ENCODE measurements at regions not wholly inside any gene's neighbourhood (a gene's known extent, or its start where the extent isn't known, plus 50 kb on each side); places are given as distances from the start of the nearest gene placed in this dataset.

- TF ChIP-seq ATF3 (IDR thresholded peaks at IDR 0.05): no peak
- no peak for TF ChIP-seq FOSL1 (IDR thresholded peaks at IDR 0.05; ENCODE audit: low read depth)
- no peak for TF ChIP-seq SRF (IDR thresholded peaks at IDR 0.05; ENCODE audit: low read depth)
- no peak for TF ChIP-seq POLR2AphosphoS5 (IDR thresholded peaks at IDR 0.05; ENCODE audit: low read depth, low read length)
- no peaks in the 10 kb centered on the region for H3K27me3 ChIP-seq (ENCODE audit: insufficient read depth, low read length)
- ATAC-seq (no peak), DNase-seq (ENCODE audit: low read depth, low spot score) (no peak)
- no peaks in the 10 kb centered on the region for H3K9me3 ChIP-seq (ENCODE audit: control insufficient read depth in 1 of 2, insufficient read depth in 1 of 2, low read depth in 1 of 2, low read length in 2 of 2)
- RAD21 ChIA-PET (ENCODE audit: low non-redundant PET in 1 of 2, low total read pairs in 2 of 2, uncharacterized antibody in 2 of 2, unreplicated experiment in 2 of 2): interaction anchor here (0.8 to 1.1 kb wide), 2 partner anchors 245 kb away, joined by 3 read pairs; no protein-coding TSS in a partner anchor
- no peaks in the 10 kb centered on the region for H3K79me2 ChIP-seq (ENCODE audit: insufficient read depth, low read length)
- H3K9me2 ChIP-seq (ENCODE audit: insufficient read depth): no peaks in the 10 kb centered on the region
- peaks cover 2 to 23% of the 10 kb centered on the region in 2 experiments; a peak in 2 of 4 replicates for H3K4me1 ChIP-seq (ENCODE audit: control insufficient read depth in 1 of 2, insufficient read depth in 2 of 2, low read length in 2 of 2)
- no peak overlapping the region for H3K4me3 ChIP-seq (replicated peaks in 1 of 2; ENCODE audit: low read depth in 1 of 2, low read length in 2 of 2)
- H3K27ac ChIP-seq (ENCODE audit: low read depth, low read length): no peak overlapping the region
- intact Hi-C loops (cut with micrococcal nuclease): loop anchor here (5.0 kb wide), 1 partner anchor 430 kb away; no protein-coding TSS in a partner anchor
- no peaks in the 10 kb centered on the region for H4K20me1 ChIP-seq (ENCODE audit: insufficient read depth)
- no peak overlapping the region for H3K9ac ChIP-seq (ENCODE audit: low read length)
- CTCF ChIA-PET: interaction anchor here (1.1 to 3.3 kb wide), 3 partner anchors 245 to 536 kb away, joined by 3 to 19 read pairs (median 3); no protein-coding TSS in a partner anchor
- H2AFZ ChIP-seq (ENCODE audit: low read depth, low read length, poor library complexity, severe bottlenecking): no peak overlapping the region
- no peak overlapping the region for H3K4me2 ChIP-seq (ENCODE audit: low read length)
- POLR2A ChIA-PET: no interaction called here
- BruUV-seq (replicated peaks): no TSS peak
- no peaks in the 10 kb centered on the region for H3K36me3 ChIP-seq (ENCODE audit: control insufficient read depth in 1 of 2, insufficient read depth in 2 of 2, low read length in 2 of 2)
Observed at GRCh38 chr20:57087705-57088104, 178.7 kb downstream of the BMP7 start.

- no peaks in the 10 kb centered on the region for H4K20me1 ChIP-seq (ENCODE audit: insufficient read depth)
- ATAC-seq: no peak
- TF ChIP-seq RAD21 (IDR thresholded peaks at IDR 0.05; ENCODE audit: low read depth): no peak
- no peak for TF ChIP-seq ZNF274 (IDR thresholded peaks at IDR 0.05; ENCODE audit: low read depth, low read length)
- TF ChIP-seq CEBPB (IDR thresholded peaks at IDR 0.05; ENCODE audit: low read depth): no peak
- TF ChIP-seq POLR2A (IDR thresholded peaks at IDR 0.05; ENCODE audit: borderline replicate concordance, extremely low read depth, insufficient read depth, insufficient read length): no peak
- no peak for TF ChIP-seq SIN3A (IDR thresholded peaks at IDR 0.05; ENCODE audit: low read depth)
- TF ChIP-seq EGR1 (IDR thresholded peaks at IDR 0.05; ENCODE audit: low read depth): no peak
- no peak for TF ChIP-seq JUND (IDR thresholded peaks at IDR 0.05)
- TF ChIP-seq YY1 (IDR thresholded peaks at IDR 0.05; ENCODE audit: extremely low read depth, insufficient replicate concordance, low read depth, low read length): no peak
- TF ChIP-seq ATF3 (IDR thresholded peaks at IDR 0.05): no peak
- no peak for TF ChIP-seq ZFX (IDR thresholded peaks at IDR 0.05)
- TF ChIP-seq REST (IDR thresholded peaks at IDR 0.05; ENCODE audit: low read depth): no peak
Observed at GRCh38 chr20:57088436-57088835, 178.0 kb downstream of the BMP7 start.

More at GRCh38 chr20:57088436-57088835, 178.0 kb downstream of the BMP7 start:
- intact Hi-C loops (cut with micrococcal nuclease): loop anchor here (5.0 kb wide), 1 partner anchor 429 kb away; no protein-coding TSS in a partner anchor
- H3K9me2 ChIP-seq (ENCODE audit: insufficient read depth): no peaks in the 10 kb centered on the region
- H3K27ac ChIP-seq (ENCODE audit: low read depth, low read length): no peak overlapping the region
- H3K4me1 ChIP-seq (ENCODE audit: control insufficient read depth in 1 of 2, insufficient read depth in 2 of 2, low read length in 2 of 2): peaks cover 2 to 23% of the 10 kb centered on the region in 2 experiments; a peak in 2 of 4 replicates
- no peaks in the 10 kb centered on the region for H3K36me3 ChIP-seq (ENCODE audit: control insufficient read depth in 1 of 2, insufficient read depth in 2 of 2, low read length in 2 of 2)
- ChIA-PET CTCF (interaction anchor here (3.3 kb wide), 1 partner anchor 244 kb away, joined by 19 read pairs; no protein-coding TSS in a partner anchor), POLR2A (no interaction called here), RAD21 (ENCODE audit: low non-redundant PET in 1 of 2, low total read pairs in 2 of 2, uncharacterized antibody in 2 of 2, unreplicated experiment in 2 of 2) (no interaction called here)
- no peak overlapping the region for H3K4me3 ChIP-seq (replicated peaks in 1 of 2; ENCODE audit: low read depth in 1 of 2, low read length in 2 of 2)
- BruUV-seq (replicated peaks): no TSS peak
- no peak overlapping the region for H2AFZ ChIP-seq (ENCODE audit: low read depth, low read length, poor library complexity, severe bottlenecking)
- H3K9me3 ChIP-seq (ENCODE audit: control insufficient read depth in 1 of 2, insufficient read depth in 1 of 2, low read depth in 1 of 2, low read length in 2 of 2): no peaks in the 10 kb centered on the region
- no peak overlapping the region for H3K9ac ChIP-seq (ENCODE audit: low read length)
- no peaks in the 10 kb centered on the region for H3K27me3 ChIP-seq (ENCODE audit: insufficient read depth, low read length)
- no peak overlapping the region for H3K4me2 ChIP-seq (ENCODE audit: low read length)
- no peak for DNase-seq (ENCODE audit: low read depth, low spot score)
- no peaks in the 10 kb centered on the region for H3K79me2 ChIP-seq (ENCODE audit: insufficient read depth, low read length)
